ENCODE measurements at regions not wholly inside any gene's neighbourhood (a gene's known extent, or its start where the extent isn't known, plus 50 kb on each side); places are given as distances from the start of the nearest gene placed in this dataset.

- no peak for TF ChIP-seq POLR2A (IDR thresholded peaks at IDR 0.05; ENCODE audit: low read depth, low read length)
- no peak for TF ChIP-seq POLR2AphosphoS5 (IDR thresholded peaks at IDR 0.05; ENCODE audit: low read depth, low read length)
- TF ChIP-seq POU2F2 (IDR thresholded peaks at IDR 0.05; ENCODE audit: low read depth, low read length), result no peak
- no peak for TF ChIP-seq SPI1 (IDR thresholded peaks at IDR 0.05; ENCODE audit: low read depth, low read length)
- no peak for TF ChIP-seq TAF1 (IDR thresholded peaks at IDR 0.05; ENCODE audit: low read depth, low read length)
- no peak for TF ChIP-seq PAX5 (IDR thresholded peaks at IDR 0.05; ENCODE audit: insufficient read depth, low read length, severe bottlenecking)
These were observed 222.2 kb upstream of the TMEM260 start for GRCh38 chr14:56357428-56357827.
